ENCODE measurements at regions not wholly inside any gene's neighbourhood (a gene's known extent, or its start where the extent isn't known, plus 50 kb on each side); places are given as distances from the start of the nearest gene placed in this dataset.

DNA sequence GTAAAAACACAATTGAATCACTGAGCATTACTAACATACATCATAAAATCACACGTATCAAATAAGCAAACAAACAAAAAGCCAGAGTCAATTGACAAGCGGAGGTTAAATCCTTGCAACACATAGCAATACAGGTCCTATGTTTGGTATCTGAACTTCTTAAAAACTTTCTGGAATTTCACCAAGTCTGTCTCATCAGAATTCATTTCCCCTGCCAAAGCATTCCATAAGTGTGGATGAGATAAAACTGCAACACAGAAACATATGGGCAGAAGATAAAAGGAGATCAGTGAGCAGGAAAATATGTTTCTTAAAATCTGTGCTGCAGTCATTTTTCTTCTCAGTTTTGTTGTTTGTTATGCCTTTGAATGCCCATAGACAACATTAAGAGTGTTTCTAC lies 1155.5 kb downstream of the TBL1XR1 start:
- WGBS (ENCODE audit: insufficient coverage): 100% methylated on average over 1 of the region's 2 CpGs
- H3K27me3 Mint-ChIP-seq (ENCODE audit: low read depth in 3 of 3): no peaks in the 10 kb centered on the region
- H3K4me1 ChIP-seq (ENCODE audit: control insufficient read depth in 1 of 2, insufficient read depth in 2 of 2, low read length in 2 of 2): no peaks in the 10 kb centered on the region
- DNase-seq: no peak
- TF ChIP-seq, protein P1, sequence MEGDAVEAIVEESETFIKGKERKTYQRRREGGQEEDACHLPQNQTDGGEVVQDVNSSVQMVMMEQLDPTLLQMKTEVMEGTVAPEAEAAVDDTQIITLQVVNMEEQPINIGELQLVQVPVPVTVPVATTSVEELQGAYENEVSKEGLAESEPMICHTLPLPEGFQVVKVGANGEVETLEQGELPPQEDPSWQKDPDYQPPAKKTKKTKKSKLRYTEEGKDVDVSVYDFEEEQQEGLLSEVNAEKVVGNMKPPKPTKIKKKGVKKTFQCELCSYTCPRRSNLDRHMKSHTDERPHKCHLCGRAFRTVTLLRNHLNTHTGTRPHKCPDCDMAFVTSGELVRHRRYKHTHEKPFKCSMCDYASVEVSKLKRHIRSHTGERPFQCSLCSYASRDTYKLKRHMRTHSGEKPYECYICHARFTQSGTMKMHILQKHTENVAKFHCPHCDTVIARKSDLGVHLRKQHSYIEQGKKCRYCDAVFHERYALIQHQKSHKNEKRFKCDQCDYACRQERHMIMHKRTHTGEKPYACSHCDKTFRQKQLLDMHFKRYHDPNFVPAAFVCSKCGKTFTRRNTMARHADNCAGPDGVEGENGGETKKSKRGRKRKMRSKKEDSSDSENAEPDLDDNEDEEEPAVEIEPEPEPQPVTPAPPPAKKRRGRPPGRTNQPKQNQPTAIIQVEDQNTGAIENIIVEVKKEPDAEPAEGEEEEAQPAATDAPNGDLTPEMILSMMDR (IDR thresholded peaks at IDR 0.05): no peak
- no peak overlapping the region for H3K4me3 Mint-ChIP-seq
- no peak overlapping the region for H3K4me3 ChIP-seq (replicated peaks in 1 of 3; ENCODE audit: low read depth in 2 of 3, low read length in 3 of 3)
- no peaks in the 10 kb centered on the region for H3K36me3 Mint-ChIP-seq
- H3K9me3 Mint-ChIP-seq: peaks cover 0 to 6% (median 3%) of the 10 kb centered on the region in 7 donors
- no peaks in the 10 kb centered on the region for H3K4me1 Mint-ChIP-seq
- no peaks in the 10 kb centered on the region for H3K27me3 ChIP-seq (ENCODE audit: control insufficient read depth in 2 of 2, insufficient read depth in 2 of 2, low read length in 2 of 2)
- H4K20me1 ChIP-seq (ENCODE audit: insufficient read depth, low read length): no peaks in the 10 kb centered on the region
- intact Hi-C loops (cut with micrococcal nuclease): no loop called here
- peaks cover 0 to 10% of the 10 kb centered on the region in 2 donors for H3K9me3 ChIP-seq (replicated peaks in 1 of 2; ENCODE audit: control insufficient read depth in 1 of 2, insufficient read depth in 1 of 2, low read length in 2 of 2)
- H3K4me2 ChIP-seq (replicated peaks; ENCODE audit: extremely low read depth, low read length, poor library complexity, severe bottlenecking): no peak overlapping the region
- no peaks in the 10 kb centered on the region for H3K36me3 ChIP-seq (replicated peaks in 1 of 2; ENCODE audit: control insufficient read depth in 1 of 2, insufficient read depth in 2 of 2, low read length in 2 of 2)
- no peak overlapping the region for H3K9ac ChIP-seq (ENCODE audit: insufficient read depth, low read length, poor library complexity, severe bottlenecking)
- H2AFZ ChIP-seq (ENCODE audit: insufficient read depth, low read depth, low read length, poor library complexity, severe bottlenecking): no peak overlapping the region
- no peak overlapping the region for H3K27ac ChIP-seq (ENCODE audit: low read depth in 1 of 2, low read length in 2 of 2)
- peak overlapping the region in 1 of 7 donors; percentile 62 for H3K27ac Mint-ChIP-seq
- no peaks in the 10 kb centered on the region for H3K79me2 ChIP-seq (ENCODE audit: insufficient read depth, low read length)

DNA sequence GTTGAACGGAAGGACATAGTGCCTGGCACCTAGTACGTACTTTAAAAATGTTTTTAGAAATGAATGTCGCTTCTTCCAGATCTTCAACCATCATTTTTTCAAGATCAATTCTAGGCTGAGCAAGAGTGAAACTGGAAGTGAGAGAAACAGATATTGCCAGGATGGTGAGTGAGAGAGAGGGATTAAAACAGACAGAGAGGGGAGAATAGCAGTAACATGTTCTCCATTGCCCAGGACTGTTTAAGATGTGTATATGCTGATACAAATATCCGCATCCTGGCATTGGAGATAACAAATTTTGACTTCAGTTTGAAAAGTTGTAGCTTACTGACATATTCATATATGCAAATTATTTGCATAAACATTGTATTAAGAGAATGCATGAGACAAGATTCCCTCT lies 1156.1 kb downstream of the TBL1XR1 start:
- Mint-ChIP-seq H3K27me3 (ENCODE audit: low read depth in 3 of 3) (no peaks in the 10 kb centered on the region), H3K27ac (no peak overlapping the region), H3K4me3 (no peak overlapping the region), H3K4me1 (no peaks in the 10 kb centered on the region), H3K36me3 (no peaks in the 10 kb centered on the region), H3K9me3 (peaks cover 0 to 5% (median 3%) of the 10 kb centered on the region in 7 donors)
- Histone ChIP-seq H3K9ac (ENCODE audit: insufficient read depth, low read length, poor library complexity, severe bottlenecking) (no peak overlapping the region), H3K4me1 (ENCODE audit: control insufficient read depth in 1 of 2, insufficient read depth in 2 of 2, low read length in 2 of 2) (no peaks in the 10 kb centered on the region), H3K79me2 (ENCODE audit: insufficient read depth, low read length) (no peaks in the 10 kb centered on the region), H4K20me1 (ENCODE audit: insufficient read depth, low read length) (no peaks in the 10 kb centered on the region), H3K27me3 (ENCODE audit: control insufficient read depth in 2 of 2, insufficient read depth in 2 of 2, low read length in 2 of 2) (no peaks in the 10 kb centered on the region), H3K4me3 (replicated peaks in 1 of 3; ENCODE audit: low read depth in 2 of 3, low read length in 3 of 3) (no peak overlapping the region), H3K9me3 (replicated peaks in 1 of 2; ENCODE audit: control insufficient read depth in 1 of 2, insufficient read depth in 1 of 2, low read length in 2 of 2) (peaks cover 0 to 12% of the 10 kb centered on the region in 2 donors), H3K36me3 (replicated peaks in 1 of 2; ENCODE audit: control insufficient read depth in 1 of 2, insufficient read depth in 2 of 2, low read length in 2 of 2) (no peaks in the 10 kb centered on the region), H3K27ac (ENCODE audit: low read depth in 1 of 2, low read length in 2 of 2) (no peak overlapping the region), H3K4me2 (replicated peaks; ENCODE audit: extremely low read depth, low read length, poor library complexity, severe bottlenecking) (no peak overlapping the region), H2AFZ (ENCODE audit: insufficient read depth, low read depth, low read length, poor library complexity, severe bottlenecking) (no peak overlapping the region)
- TF ChIP-seq, protein P1 (IDR thresholded peaks at IDR 0.05): no peak
- DNase-seq: no peak
- intact Hi-C loops (cut with micrococcal nuclease): no loop called here
- WGBS (ENCODE audit: insufficient coverage): no CpG with 5 or more reads among the region's 4 CpGs
